H9 (cell line): ENCODE measurements at regions not wholly inside any gene's neighbourhood (a gene's known extent, or its start where the extent isn't known, plus 50 kb on each side); places are given as distances from the start of the nearest gene placed in this dataset.

Experiments
- DNase-seq: peaks from one replicate; pipeline ENCODE4 v3.0.0-alpha.2; 2017
- H2AFZ ChIP-seq: one replicate; pipeline ENCODE4 v1.6.1; 2013; ENCODE audit warnings: mild to moderate bottlenecking, low read length, control low read depth, moderate library complexity
- H2AK5ac ChIP-seq: 2 replicates; pipeline ENCODE4 v1.6.1; 2013; ENCODE audit warnings: low read length, control low read depth, mixed read lengths; ENCODE audit not compliant: insufficient read length
- H2BK120ac ChIP-seq: one replicate; pipeline ENCODE4 v1.6.1; 2013; ENCODE audit warnings: low read depth, mild to moderate bottlenecking, low read length, control low read depth, inconsistent platforms; ENCODE audit not compliant: poor library complexity, severe bottlenecking
- H2BK12ac ChIP-seq: 2 replicates; pipeline ENCODE4 v1.6.1; 2013; ENCODE audit warnings: low read length, control low read depth, mixed read lengths, low read depth; ENCODE audit not compliant: insufficient read length
- H2BK15ac ChIP-seq: 2 replicates; pipeline ENCODE4 v1.6.1; 2013; ENCODE audit warnings: low read depth, low read length, control low read depth
- H2BK20ac ChIP-seq: one replicate; pipeline ENCODE4 v1.6.1; 2013; ENCODE audit warnings: low read depth, mild to moderate bottlenecking, low read length, control low read depth, inconsistent platforms; ENCODE audit not compliant: poor library complexity, severe bottlenecking
- H2BK5ac ChIP-seq: 2 replicates; pipeline ENCODE4 v1.6.1; 2013; ENCODE audit warnings: low read length, control low read depth, mixed read lengths; ENCODE audit not compliant: insufficient read length
- H3K14ac ChIP-seq: 2 replicates; pipeline ENCODE4 v1.6.1; 2013; ENCODE audit warnings: low read length, control low read depth; ENCODE audit not compliant: insufficient read depth
- H3K18ac ChIP-seq: 2 replicates; pipeline ENCODE4 v1.6.1; 2013; ENCODE audit warnings: low read depth, mild to moderate bottlenecking, mixed read lengths, low read length, control low read depth; ENCODE audit not compliant: insufficient read length
- H3K23ac ChIP-seq: 2 replicates; pipeline ENCODE4 v1.6.1; 2013; ENCODE audit warnings: low read length, control low read depth, mixed read lengths, low read depth; ENCODE audit not compliant: insufficient read length
- H3K23me2 ChIP-seq: 2 replicates; pipeline ENCODE4 v1.6.1; 2013; ENCODE audit warnings: low read depth, mild to moderate bottlenecking, mixed read lengths, low read length, control low read depth; ENCODE audit not compliant: insufficient read length, poor library complexity, severe bottlenecking
- H3K27ac ChIP-seq: 2 replicates; pipeline ENCODE4 v1.5.1; 2013; ENCODE audit warnings: low read length, control low read depth, mixed read lengths, low read depth; ENCODE audit not compliant: insufficient read length
- H3K27me3 ChIP-seq: 2 replicates; pipeline ENCODE4 v1.6.1; 2013; ENCODE audit warnings: low read length, control low read depth, inconsistent platforms; ENCODE audit not compliant: insufficient read depth
- H3K4ac ChIP-seq: 2 replicates; pipeline ENCODE4 v1.6.1; 2013; ENCODE audit warnings: low read depth, mild to moderate bottlenecking, control low read depth, inconsistent platforms, low read length, moderate library complexity
- H3K4me1 ChIP-seq: 2 replicates; pipeline ENCODE4 v1.6.1; 2013; ENCODE audit warnings: low read length, control low read depth, inconsistent platforms; ENCODE audit not compliant: insufficient read depth
- H3K4me2 ChIP-seq: 2 replicates; pipeline ENCODE4 v1.6.1; 2013; ENCODE audit warnings: low read length, control low read depth, mixed read lengths; ENCODE audit not compliant: insufficient read length, insufficient read depth
- H3K56ac ChIP-seq: 2 replicates; pipeline ENCODE4 v1.6.1; 2013; ENCODE audit warnings: low read depth, mild to moderate bottlenecking, mixed read lengths, low read length, control low read depth; ENCODE audit not compliant: insufficient read length
- H3K79me1 ChIP-seq: 2 replicates; pipeline ENCODE4 v1.6.1; 2013; ENCODE audit warnings: low read depth, mild to moderate bottlenecking, moderate library complexity, low read length, control low read depth, inconsistent platforms; ENCODE audit not compliant: insufficient read depth, poor library complexity, severe bottlenecking
- H3K79me2 ChIP-seq: 2 replicates; pipeline ENCODE4 v1.6.1; 2013; ENCODE audit warnings: low read length, control low read depth, inconsistent platforms; ENCODE audit not compliant: insufficient read depth
- H3K9ac ChIP-seq: 2 replicates; pipeline ENCODE4 v1.6.1; 2013; ENCODE audit warnings: low read length, control low read depth, mixed read lengths; ENCODE audit not compliant: insufficient read length; ENCODE audit errors: extremely low read depth
- H3K9me3 ChIP-seq: one replicate; pipeline ENCODE4 v1.6.1; 2013; ENCODE audit warnings: low read depth, low read length, inconsistent platforms; ENCODE audit not compliant: control insufficient read depth
- H3T11ph ChIP-seq: one replicate; pipeline ENCODE4 v1.6.1; 2013; ENCODE audit warnings: mild to moderate bottlenecking, low read length, control low read depth, inconsistent platforms
- H4K20me1 ChIP-seq: one replicate; pipeline ENCODE4 v1.6.1; 2013; ENCODE audit not compliant: control insufficient read depth, insufficient read length, insufficient read depth
- H4K5ac ChIP-seq: 2 replicates; pipeline ENCODE4 v1.6.1; 2013; ENCODE audit warnings: low read depth, mild to moderate bottlenecking, mixed read lengths, low read length, control low read depth; ENCODE audit not compliant: insufficient read length
- H4K8ac ChIP-seq: replicated peaks from 2 replicates; pipeline ENCODE4 v1.6.1; 2013; ENCODE audit warnings: low read length, control low read depth, mixed read lengths, low read depth; ENCODE audit not compliant: insufficient read length
- H4K91ac ChIP-seq: 2 replicates; pipeline ENCODE4 v1.6.1; 2013; ENCODE audit warnings: low read depth, mild to moderate bottlenecking, moderate library complexity, mixed read lengths, low read length, control low read depth; ENCODE audit not compliant: insufficient read length
- H3K27ac Mint-ChIP-seq, 3 experiments: 2 replicates in 2 of 3; 3 replicates in 1 of 3; pipeline ENCODE4 v1.8.0; 2020 to 2021; ENCODE audit warnings: mixed read lengths in 3 of 3, mild to moderate bottlenecking in 1 of 3, moderate library complexity in 1 of 3
- H3K27me3 Mint-ChIP-seq: 2 replicates; pipeline ENCODE4 v1.8.0; 2021; ENCODE audit warnings: low read depth, mild to moderate bottlenecking, moderate library complexity, mixed read lengths
- H3K36me3 Mint-ChIP-seq, 3 experiments: 2 replicates in 2 of 3; 3 replicates in 1 of 3; pipeline ENCODE4 v1.8.0; 2020 to 2021; ENCODE audit warnings: low read depth in 3 of 3, mixed read lengths in 3 of 3; ENCODE audit not compliant: insufficient read depth in 1 of 3
- H3K4me1 Mint-ChIP-seq, 2 experiments: 2 replicates each; pipeline ENCODE4 v1.8.0; 2020; ENCODE audit warnings: mixed read lengths in 2 of 2
- H3K4me3 Mint-ChIP-seq, 2 experiments: 2 replicates in 1 of 2; 3 replicates in 1 of 2; pipeline ENCODE4 v1.8.0; 2020 to 2021; ENCODE audit warnings: mild to moderate bottlenecking in 2 of 2, mixed read lengths in 2 of 2, moderate library complexity in 1 of 2
- H3K9me3 Mint-ChIP-seq, 2 experiments: 2 replicates in 1 of 2; 3 replicates in 1 of 2; pipeline ENCODE4 v1.8.0; 2020; ENCODE audit warnings: mild to moderate bottlenecking in 2 of 2, mixed read lengths in 2 of 2, moderate library complexity in 1 of 2
- WGBS: extraction: QIAGEN DNeasy Blood & Tissue Kit; methylation state at CpG from one replicate; pipeline ENCODE4 v1.1.7; 2013; ENCODE audit warnings: missing lambda C conversion rate, low lambda C conversion rate, mixed read lengths; ENCODE audit not compliant: insufficient read length; ENCODE audit errors: extremely low coverage; 5-methylcytosine and 5-hydroxymethylcytosine counted together
- TF ChIP-seq, protein P1 (sequence below): fragments of 200-600 bp; sonication (generic); conservative IDR thresholded peaks from 3 replicates; pipeline ENCODE4 v1.8.0; 2021; ENCODE audit warnings: antibody characterized with exemption, mild to moderate bottlenecking

- H3K9ac ChIP-seq, result no peak overlapping the region
- Mint-ChIP-seq H3K4me3 (no peak overlapping the region), H3K4me1 (no peaks in the 10 kb centered on the region), H3K27ac (no peak overlapping the region; a peak in 1 of 7 replicates), H3K27me3 (no peaks in the 10 kb centered on the region), H3K9me3 (no peaks in the 10 kb centered on the region; a peak in 1 of 5 replicates), H3K36me3 (no peaks in the 10 kb centered on the region)
- no peak overlapping the region for H2AK5ac ChIP-seq
- no peaks in the 10 kb centered on the region for H3K4me1 ChIP-seq
- no peak overlapping the region for H4K5ac ChIP-seq
- H3K4ac ChIP-seq, result no peak overlapping the region
- H3K27ac ChIP-seq, result no peak overlapping the region
- no peaks in the 10 kb centered on the region for H3K79me1 ChIP-seq
- no peak overlapping the region for H3K56ac ChIP-seq
- no peaks in the 10 kb centered on the region for H3K23me2 ChIP-seq
- no peak overlapping the region for H3K4me2 ChIP-seq
- DNase-seq, result no peak
- H3K27me3 ChIP-seq, result no peaks in the 10 kb centered on the region
- no peak overlapping the region for H2BK15ac ChIP-seq
- no CpG with 5 or more reads among the region's 2 CpGs for WGBS
- no peak overlapping the region for H4K8ac ChIP-seq
- no peak overlapping the region for H2BK20ac ChIP-seq
- H2BK12ac ChIP-seq, result no peak overlapping the region
- H2AFZ ChIP-seq, result no peak overlapping the region
- H4K91ac ChIP-seq, result no peak overlapping the region
- TF ChIP-seq, protein P1, sequence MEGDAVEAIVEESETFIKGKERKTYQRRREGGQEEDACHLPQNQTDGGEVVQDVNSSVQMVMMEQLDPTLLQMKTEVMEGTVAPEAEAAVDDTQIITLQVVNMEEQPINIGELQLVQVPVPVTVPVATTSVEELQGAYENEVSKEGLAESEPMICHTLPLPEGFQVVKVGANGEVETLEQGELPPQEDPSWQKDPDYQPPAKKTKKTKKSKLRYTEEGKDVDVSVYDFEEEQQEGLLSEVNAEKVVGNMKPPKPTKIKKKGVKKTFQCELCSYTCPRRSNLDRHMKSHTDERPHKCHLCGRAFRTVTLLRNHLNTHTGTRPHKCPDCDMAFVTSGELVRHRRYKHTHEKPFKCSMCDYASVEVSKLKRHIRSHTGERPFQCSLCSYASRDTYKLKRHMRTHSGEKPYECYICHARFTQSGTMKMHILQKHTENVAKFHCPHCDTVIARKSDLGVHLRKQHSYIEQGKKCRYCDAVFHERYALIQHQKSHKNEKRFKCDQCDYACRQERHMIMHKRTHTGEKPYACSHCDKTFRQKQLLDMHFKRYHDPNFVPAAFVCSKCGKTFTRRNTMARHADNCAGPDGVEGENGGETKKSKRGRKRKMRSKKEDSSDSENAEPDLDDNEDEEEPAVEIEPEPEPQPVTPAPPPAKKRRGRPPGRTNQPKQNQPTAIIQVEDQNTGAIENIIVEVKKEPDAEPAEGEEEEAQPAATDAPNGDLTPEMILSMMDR, result no peak
- H4K20me1 ChIP-seq, result no peaks in the 10 kb centered on the region
- H2BK120ac ChIP-seq, result no peak overlapping the region
- H3K18ac ChIP-seq, result no peak overlapping the region
- no peak overlapping the region for H2BK5ac ChIP-seq
- no peak overlapping the region for H3K23ac ChIP-seq
- no peak overlapping the region for H3T11ph ChIP-seq
- no peaks in the 10 kb centered on the region for H3K79me2 ChIP-seq
- H3K14ac ChIP-seq, result no peak overlapping the region
- H3K9me3 ChIP-seq, result no peaks in the 10 kb centered on the region
Measured at GRCh38 chr3:151639418-151639740, 94.3 kb upstream of the AADACL2 start.
